NOMO-1 treated with DMSO at 0.1 percent for 48 hours (cell line): ENCODE measurements at regions not wholly inside any gene's neighbourhood (a gene's known extent, or its start where the extent isn't known, plus 50 kb on each side); places are given as distances from the start of the nearest gene placed in this dataset.
"Not testable (repeated sequence)": the region's sequence is repeated elsewhere in the genome, so short reads cannot be mapped to it uniquely, and the experiment has no call there.

Source experiments
- DNase-seq: peaks from one replicate; lab custom pipeline; 2025; ENCODE audit not compliant: unreplicated experiment; lab: John Stamatoyannopoulos, UW

GRCh38 chr18:34467058-34467457, 242.3 kb upstream of the NOL4 start:
- no peak for DNase-seq

GRCh38 chr18:34480162-34480700, 229.9 kb upstream of the DTNA start:
- no peak for DNase-seq

- no peak for DNase-seq
These were observed 227.9 kb upstream of the DTNA start for GRCh38 chr18:34482204-34482603.

- DNase-seq = peak; percentile 65
These were observed 226.9 kb upstream of the DTNA start for GRCh38 chr18:34483198-34483597.

GRCh38 chr18:34491719-34492118, 218.4 kb upstream of the DTNA start:
- no peak for DNase-seq

- DNase-seq = no peak
These were observed 217.4 kb upstream of the DTNA start for GRCh38 chr18:34492652-34493051.

GRCh38 chr18:34493099-34493544, 217.0 kb upstream of the DTNA start:
- peak; percentile 70 for DNase-seq

GRCh38 chr18:34493566-34494358, 216.3 kb upstream of the DTNA start:
- DNase-seq = no peak

GRCh38 chr18:34494359-34494696, 215.8 kb upstream of the DTNA start:
- DNase-seq = no peak

GRCh38 chr18:34495506-34495905, 214.6 kb upstream of the DTNA start:
- peak; percentile 87 for DNase-seq

- no peak for DNase-seq
These were observed 208.5 kb upstream of the DTNA start for GRCh38 chr18:34501553-34501952.

GRCh38 chr18:34506198-34506597, 203.9 kb upstream of the DTNA start:
- no peak for DNase-seq

GRCh38 chr18:34509163-34509562, 200.9 kb upstream of the DTNA start:
- DNase-seq = no peak

- DNase-seq = no peak
These were observed 200.1 kb upstream of the DTNA start for GRCh38 chr18:34509879-34510586.

- no peak for DNase-seq
These were observed 199.2 kb upstream of the DTNA start for GRCh38 chr18:34510926-34511325.

- no peak for DNase-seq
These were observed 198.7 kb upstream of the DTNA start for GRCh38 chr18:34511435-34511834.

GRCh38 chr18:34511879-34512278, 198.2 kb upstream of the DTNA start:
- no peak for DNase-seq

GRCh38 chr18:34514238-34514637, 195.9 kb upstream of the DTNA start:
- no peak for DNase-seq

- DNase-seq = no peak
These were observed 195.1 kb upstream of the DTNA start for GRCh38 chr18:34514957-34515356.

GRCh38 chr18:34516355-34516754, 193.7 kb upstream of the DTNA start:
- DNase-seq = not testable (repeated sequence)

- not testable (repeated sequence) for DNase-seq
These were observed 193.1 kb upstream of the DTNA start for GRCh38 chr18:34516996-34517395.

GRCh38 chr18:34521040-34521439, 189.1 kb upstream of the DTNA start:
- no peak for DNase-seq
